ENCODE measurements at regions not wholly inside any gene's neighbourhood (a gene's known extent, or its start where the extent isn't known, plus 50 kb on each side); places are given as distances from the start of the nearest gene placed in this dataset.
"Not testable (repeated sequence)": the region's sequence is repeated elsewhere in the genome, so short reads cannot be mapped to it uniquely, and the experiment has no call there.

DNA sequence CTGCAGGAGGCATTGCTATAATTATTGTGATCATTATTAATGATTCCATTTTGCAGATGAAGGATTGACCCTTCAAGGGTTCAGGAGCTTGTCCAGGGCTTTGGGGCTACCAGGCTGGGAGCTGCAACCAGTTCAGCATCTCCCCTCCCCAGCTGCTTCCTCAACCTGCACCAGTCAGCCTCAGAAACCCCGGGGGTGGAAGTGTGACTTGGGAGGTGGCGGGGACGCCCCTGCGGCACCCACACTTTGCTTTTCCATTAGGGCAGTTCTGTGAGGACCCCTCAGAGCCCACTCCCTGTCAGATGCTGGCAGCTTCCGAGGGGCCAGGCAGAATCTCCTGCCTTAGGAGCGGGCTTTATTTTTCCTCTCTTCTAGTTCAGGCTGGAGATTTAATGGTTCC is 85.6 kb downstream of the OLFM1 start:
- H3K27ac ChIP-seq (ENCODE audit: low read depth, low read length, severe bottlenecking) = no peak overlapping the region
- no peaks in the 10 kb centered on the region for H3K4me1 ChIP-seq (ENCODE audit: control insufficient read depth, insufficient read depth, low read length, poor library complexity, severe bottlenecking)
- no peak overlapping the region for H3K4me3 ChIP-seq (ENCODE audit: extremely low read depth, insufficient read depth, low read length, poor library complexity, severe bottlenecking)
- 92 to 97% methylated on average over 4 to 6 of the region's 6 CpGs for WGBS, 2 experiments (ENCODE audit: insufficient coverage in 2 of 2)
- H3K36me3 ChIP-seq (ENCODE audit: control insufficient read depth, insufficient read depth, low read length) = no peaks in the 10 kb centered on the region
- H3K9me3 ChIP-seq (ENCODE audit: control insufficient read depth, low read length) = no peaks in the 10 kb centered on the region

DNA sequence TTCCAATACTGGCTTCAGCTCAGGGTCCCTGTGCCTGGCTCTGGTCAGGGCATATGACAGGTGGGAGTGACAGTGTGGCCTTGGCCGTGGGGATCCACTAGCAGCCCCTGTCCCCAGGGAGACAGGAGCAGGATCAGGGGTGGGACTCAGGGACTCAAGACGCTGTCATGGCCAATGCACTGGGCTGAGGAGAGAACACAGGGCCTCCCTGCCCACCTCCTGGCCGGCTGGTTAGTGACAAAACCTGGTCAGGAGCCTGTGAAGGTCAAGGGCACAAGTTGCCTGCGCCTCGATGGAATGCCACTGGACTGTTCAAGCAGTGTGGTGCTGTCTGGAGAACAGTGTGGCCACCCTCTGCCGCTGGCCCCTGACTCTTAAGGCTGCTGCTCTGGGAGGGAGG is 86.8 kb downstream of the OLFM1 start:
- H3K4me1 ChIP-seq (ENCODE audit: control insufficient read depth, insufficient read depth, low read length, poor library complexity, severe bottlenecking) = no peaks in the 10 kb centered on the region
- H3K36me3 ChIP-seq (ENCODE audit: control insufficient read depth, insufficient read depth, low read length) = no peaks in the 10 kb centered on the region
- 84 to 87% methylated on average over 6 of the region's 6 CpGs for WGBS, 2 experiments (ENCODE audit: insufficient coverage in 2 of 2)
- H3K9me3 ChIP-seq (ENCODE audit: control insufficient read depth, low read length) = no peaks in the 10 kb centered on the region
- H3K27ac ChIP-seq (ENCODE audit: low read depth, low read length, severe bottlenecking) = no peak overlapping the region
- no peak overlapping the region for H3K4me3 ChIP-seq (ENCODE audit: extremely low read depth, insufficient read depth, low read length, poor library complexity, severe bottlenecking)

GRCh38 chr9:135174981-135175380 is 87.5 kb downstream of the OLFM1 start:
- H3K4me1 ChIP-seq (ENCODE audit: control insufficient read depth, insufficient read depth, low read length, poor library complexity, severe bottlenecking) = no peaks in the 10 kb centered on the region
- no peak overlapping the region for H3K27ac ChIP-seq (ENCODE audit: low read depth, low read length, severe bottlenecking)
- no peaks in the 10 kb centered on the region for H3K9me3 ChIP-seq (ENCODE audit: control insufficient read depth, low read length)
- H3K4me3 ChIP-seq (ENCODE audit: extremely low read depth, insufficient read depth, low read length, poor library complexity, severe bottlenecking) = no peak overlapping the region
- no peaks in the 10 kb centered on the region for H3K36me3 ChIP-seq (ENCODE audit: control insufficient read depth, insufficient read depth, low read length)
- WGBS, 2 experiments (ENCODE audit: insufficient coverage in 2 of 2) = 89 to 94% methylated on average over 11 of the region's 11 CpGs

DNA sequence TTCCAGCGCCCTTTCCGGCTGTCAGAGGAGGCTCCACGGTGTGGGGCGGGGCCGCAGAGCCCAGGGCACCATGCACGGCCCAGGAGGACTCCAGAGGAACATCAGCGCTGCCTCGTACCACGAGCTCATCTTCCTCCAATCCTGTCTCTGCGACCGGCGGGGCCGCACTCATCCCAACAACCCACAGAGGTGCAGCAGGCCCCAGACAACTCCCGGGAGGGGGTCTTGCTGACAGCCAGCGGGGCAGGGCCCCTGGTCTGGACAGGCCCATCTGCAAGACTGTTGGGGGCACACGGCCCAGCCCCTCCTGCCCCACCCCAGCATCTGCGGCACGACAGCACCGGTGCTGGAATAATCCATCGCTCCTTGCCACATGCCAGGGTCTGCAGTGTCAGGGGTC is 88.8 kb downstream of the OLFM1 start:
- H3K4me3 ChIP-seq (ENCODE audit: extremely low read depth, insufficient read depth, low read length, poor library complexity, severe bottlenecking) = no peak overlapping the region
- H3K9me3 ChIP-seq (ENCODE audit: control insufficient read depth, low read length) = no peaks in the 10 kb centered on the region
- H3K27ac ChIP-seq (ENCODE audit: low read depth, low read length, severe bottlenecking) = no peak overlapping the region
- H3K4me1 ChIP-seq (ENCODE audit: control insufficient read depth, insufficient read depth, low read length, poor library complexity, severe bottlenecking) = no peaks in the 10 kb centered on the region
- WGBS, 2 experiments (ENCODE audit: insufficient coverage in 2 of 2) = 83 to 93% methylated on average over 18 to 20 of the region's 20 CpGs
- no peaks in the 10 kb centered on the region for H3K36me3 ChIP-seq (ENCODE audit: control insufficient read depth, insufficient read depth, low read length)

DNA sequence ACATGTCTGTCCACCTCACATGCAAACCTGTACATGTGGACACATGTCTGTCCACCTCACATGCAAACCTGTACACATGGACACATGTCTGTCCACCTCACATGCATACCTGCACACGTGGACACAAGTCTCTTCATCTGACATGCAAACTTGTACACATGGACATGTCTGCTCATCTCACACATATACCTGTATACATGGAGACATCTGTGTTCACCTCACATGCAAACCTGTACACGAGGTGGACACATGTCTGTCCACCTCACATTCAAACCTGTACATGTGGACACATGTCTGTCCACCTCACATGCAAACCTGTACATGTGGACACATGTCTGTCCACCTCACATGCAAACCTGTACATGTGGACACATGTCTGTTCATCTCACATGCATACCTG is 90.1 kb downstream of the OLFM1 start:
- 77 to 93% methylated on average over 2 of the region's 2 CpGs for WGBS, 2 experiments (ENCODE audit: insufficient coverage in 2 of 2)
- H3K36me3 ChIP-seq (ENCODE audit: control insufficient read depth, insufficient read depth, low read length); H3K4me3 ChIP-seq (ENCODE audit: extremely low read depth, insufficient read depth, low read length, poor library complexity, severe bottlenecking); H3K9me3 ChIP-seq (ENCODE audit: control insufficient read depth, low read length); H3K4me1 ChIP-seq (ENCODE audit: control insufficient read depth, insufficient read depth, low read length, poor library complexity, severe bottlenecking); H3K27ac ChIP-seq (ENCODE audit: low read depth, low read length, severe bottlenecking): not testable (repeated sequence)

DNA sequence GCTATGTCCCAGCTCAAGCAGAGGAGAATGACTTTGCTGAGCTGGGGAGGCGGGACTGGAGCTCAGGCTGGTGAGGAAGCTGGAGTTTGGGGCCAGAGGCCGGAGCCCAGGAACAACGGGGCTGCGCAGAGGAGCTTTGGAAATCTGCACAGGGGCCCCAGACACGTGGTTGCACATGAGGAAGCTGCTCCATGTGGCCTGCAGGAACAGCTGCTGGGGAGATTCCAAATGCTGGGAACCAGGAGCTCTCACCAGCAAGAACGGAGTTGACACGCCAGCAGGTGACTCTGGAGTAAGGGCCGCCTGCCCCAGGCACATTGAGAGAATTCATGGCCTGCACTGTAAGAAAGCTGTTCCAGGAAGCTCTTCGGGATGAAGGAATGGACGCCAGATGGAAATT is 91.0 kb downstream of the OLFM1 start:
- H3K9me3 ChIP-seq (ENCODE audit: control insufficient read depth, low read length) = no peaks in the 10 kb centered on the region
- no peak overlapping the region for H3K4me3 ChIP-seq (ENCODE audit: extremely low read depth, insufficient read depth, low read length, poor library complexity, severe bottlenecking)
- no peaks in the 10 kb centered on the region for H3K4me1 ChIP-seq (ENCODE audit: control insufficient read depth, insufficient read depth, low read length, poor library complexity, severe bottlenecking)
- no peak overlapping the region for H3K27ac ChIP-seq (ENCODE audit: low read depth, low read length, severe bottlenecking)
- 81 to 89% methylated on average over 10 of the region's 10 CpGs for WGBS, 2 experiments (ENCODE audit: insufficient coverage in 2 of 2)
- no peaks in the 10 kb centered on the region for H3K36me3 ChIP-seq (ENCODE audit: control insufficient read depth, insufficient read depth, low read length)

- no peaks in the 10 kb centered on the region for H3K36me3 ChIP-seq (ENCODE audit: control insufficient read depth, insufficient read depth, low read length)
- H3K27ac ChIP-seq (ENCODE audit: low read depth, low read length, severe bottlenecking) = no peak overlapping the region
- no peaks in the 10 kb centered on the region for H3K4me1 ChIP-seq (ENCODE audit: control insufficient read depth, insufficient read depth, low read length, poor library complexity, severe bottlenecking)
- no peaks in the 10 kb centered on the region for H3K9me3 ChIP-seq (ENCODE audit: control insufficient read depth, low read length)
- WGBS, 2 experiments (ENCODE audit: insufficient coverage in 2 of 2) = 82 to 85% methylated on average over 7 to 10 of the region's 10 CpGs
- no peak overlapping the region for H3K4me3 ChIP-seq (ENCODE audit: extremely low read depth, insufficient read depth, low read length, poor library complexity, severe bottlenecking)
Observed at GRCh38 chr9:135179041-135179440, 91.6 kb downstream of the OLFM1 start.

DNA sequence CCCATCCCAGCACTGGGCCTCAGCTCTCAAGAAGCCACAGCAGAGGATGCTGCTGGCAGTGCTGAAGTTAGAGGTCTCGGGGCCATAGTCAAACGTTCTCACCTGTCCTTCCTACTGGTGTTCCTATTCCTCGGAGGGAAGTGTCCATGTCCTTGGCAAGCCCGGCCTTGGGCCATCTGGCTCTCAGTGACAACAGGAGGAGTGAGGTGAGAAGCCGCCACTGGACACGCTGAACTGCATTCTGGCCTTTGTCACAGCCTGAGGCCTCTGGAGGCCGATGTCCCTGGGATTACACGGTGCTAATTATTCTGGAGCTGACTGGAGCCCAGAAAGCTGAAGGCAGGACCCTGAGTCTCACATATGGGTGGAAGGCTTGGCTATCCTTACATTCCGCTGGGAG is 92.5 kb downstream of the OLFM1 start:
- H3K4me1 ChIP-seq (ENCODE audit: control insufficient read depth, insufficient read depth, low read length, poor library complexity, severe bottlenecking) = no peaks in the 10 kb centered on the region
- no peaks in the 10 kb centered on the region for H3K36me3 ChIP-seq (ENCODE audit: control insufficient read depth, insufficient read depth, low read length)
- WGBS, 2 experiments (ENCODE audit: insufficient coverage in 2 of 2) = 87 to 89% methylated on average over 9 of the region's 9 CpGs
- H3K27ac ChIP-seq (ENCODE audit: low read depth, low read length, severe bottlenecking) = no peak overlapping the region
- H3K4me3 ChIP-seq (ENCODE audit: extremely low read depth, insufficient read depth, low read length, poor library complexity, severe bottlenecking) = no peak overlapping the region
- no peaks in the 10 kb centered on the region for H3K9me3 ChIP-seq (ENCODE audit: control insufficient read depth, low read length)

- H3K36me3 ChIP-seq (ENCODE audit: control insufficient read depth, insufficient read depth, low read length) = no peaks in the 10 kb centered on the region
- H3K4me1 ChIP-seq (ENCODE audit: control insufficient read depth, insufficient read depth, low read length, poor library complexity, severe bottlenecking) = no peaks in the 10 kb centered on the region
- H3K4me3 ChIP-seq (ENCODE audit: extremely low read depth, insufficient read depth, low read length, poor library complexity, severe bottlenecking) = no peak overlapping the region
- 82 to 94% methylated on average over 2 to 4 of the region's 4 CpGs for WGBS, 2 experiments (ENCODE audit: insufficient coverage in 2 of 2)
- no peaks in the 10 kb centered on the region for H3K9me3 ChIP-seq (ENCODE audit: control insufficient read depth, low read length)
- no peak overlapping the region for H3K27ac ChIP-seq (ENCODE audit: low read depth, low read length, severe bottlenecking)
Observed at GRCh38 chr9:135180586-135180985, 93.1 kb downstream of the OLFM1 start.

DNA sequence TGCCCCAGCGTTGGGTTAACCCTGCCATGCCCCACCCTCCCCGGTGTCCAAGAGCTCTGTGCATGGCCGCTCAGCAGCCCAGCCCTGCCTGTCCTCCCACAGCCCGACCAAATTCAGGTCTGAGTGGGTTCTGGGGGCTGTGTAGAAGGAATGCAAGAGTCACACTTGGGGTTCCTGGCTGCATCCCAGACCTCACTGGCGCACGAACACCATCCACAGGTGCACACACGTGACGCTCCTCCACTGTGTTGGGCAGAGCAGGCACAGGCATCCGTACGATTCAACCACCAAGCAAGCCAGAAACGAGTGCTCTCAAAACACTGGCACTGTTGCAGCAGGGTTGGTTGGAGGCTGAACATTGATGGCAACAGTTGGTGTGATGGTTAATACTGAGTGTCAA is 93.9 kb downstream of the OLFM1 start:
- Histone ChIP-seq H3K36me3 (ENCODE audit: control insufficient read depth, insufficient read depth, low read length) (no peaks in the 10 kb centered on the region), H3K4me3 (ENCODE audit: extremely low read depth, insufficient read depth, low read length, poor library complexity, severe bottlenecking) (no peak overlapping the region), H3K4me1 (ENCODE audit: control insufficient read depth, insufficient read depth, low read length, poor library complexity, severe bottlenecking) (no peaks in the 10 kb centered on the region)

DNA sequence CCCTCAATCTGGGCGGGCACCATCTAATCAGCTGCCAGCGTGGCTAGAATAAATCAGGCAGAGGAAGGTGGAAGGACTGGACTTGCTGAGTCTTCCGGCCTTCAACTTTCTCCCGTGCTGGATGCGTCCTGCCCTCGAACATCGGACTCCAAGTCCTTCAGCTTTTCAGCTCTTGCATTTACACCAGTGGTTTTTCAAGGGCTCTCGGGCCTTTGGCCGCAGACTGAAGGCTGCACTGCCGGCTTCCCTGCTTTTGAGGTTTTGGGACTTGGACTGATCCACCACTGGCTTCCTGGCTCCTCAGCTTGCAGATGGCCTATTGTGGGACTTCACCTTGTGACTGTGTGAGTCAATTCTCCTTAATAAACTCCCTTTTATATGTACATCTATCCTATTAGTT is 94.4 kb downstream of the OLFM1 start:
- 88 to 90% methylated on average over 9 to 10 of the region's 10 CpGs for WGBS, 2 experiments (ENCODE audit: insufficient coverage in 2 of 2)
- H3K4me3 ChIP-seq (ENCODE audit: extremely low read depth, insufficient read depth, low read length, poor library complexity, severe bottlenecking); H3K4me1 ChIP-seq (ENCODE audit: control insufficient read depth, insufficient read depth, low read length, poor library complexity, severe bottlenecking); H3K36me3 ChIP-seq (ENCODE audit: control insufficient read depth, insufficient read depth, low read length); H3K27ac ChIP-seq (ENCODE audit: low read depth, low read length, severe bottlenecking); H3K9me3 ChIP-seq (ENCODE audit: control insufficient read depth, low read length): not testable (repeated sequence)

More for the DNA sequence above, 93.9 kb downstream of the OLFM1 start:
- Histone ChIP-seq H3K9me3 (ENCODE audit: control insufficient read depth, low read length) (no peaks in the 10 kb centered on the region), H3K27ac (ENCODE audit: low read depth, low read length, severe bottlenecking) (no peak overlapping the region)
- WGBS, 2 experiments (ENCODE audit: insufficient coverage in 2 of 2) = 87 to 92% methylated on average over 11 of the region's 11 CpGs

GRCh38 chr9:135183069-135183468 is 95.6 kb downstream of the OLFM1 start:
- Histone ChIP-seq H3K9me3 (ENCODE audit: control insufficient read depth, low read length) (no peaks in the 10 kb centered on the region), H3K36me3 (ENCODE audit: control insufficient read depth, insufficient read depth, low read length) (no peaks in the 10 kb centered on the region), H3K4me3 (ENCODE audit: extremely low read depth, insufficient read depth, low read length, poor library complexity, severe bottlenecking) (no peak overlapping the region), H3K27ac (ENCODE audit: low read depth, low read length, severe bottlenecking) (no peak overlapping the region), H3K4me1 (ENCODE audit: control insufficient read depth, insufficient read depth, low read length, poor library complexity, severe bottlenecking) (no peaks in the 10 kb centered on the region)
- WGBS, 2 experiments (ENCODE audit: insufficient coverage in 2 of 2) = 86 to 95% methylated on average over 6 to 7 of the region's 7 CpGs
